GM18508 (cell line): ENCODE measurements at regions not wholly inside any gene's neighbourhood (a gene's known extent, or its start where the extent isn't known, plus 50 kb on each side); places are given as distances from the start of the nearest gene placed in this dataset.

Source experiments
- ATAC-seq: cut with Tn5 transposase; IDR thresholded peaks from one replicate; pipeline ENCODE4 v1.9.1; 2021; ENCODE audit warnings: moderate number of reproducible peaks; ENCODE audit not compliant: insufficient read depth, unreplicated experiment

DNA sequence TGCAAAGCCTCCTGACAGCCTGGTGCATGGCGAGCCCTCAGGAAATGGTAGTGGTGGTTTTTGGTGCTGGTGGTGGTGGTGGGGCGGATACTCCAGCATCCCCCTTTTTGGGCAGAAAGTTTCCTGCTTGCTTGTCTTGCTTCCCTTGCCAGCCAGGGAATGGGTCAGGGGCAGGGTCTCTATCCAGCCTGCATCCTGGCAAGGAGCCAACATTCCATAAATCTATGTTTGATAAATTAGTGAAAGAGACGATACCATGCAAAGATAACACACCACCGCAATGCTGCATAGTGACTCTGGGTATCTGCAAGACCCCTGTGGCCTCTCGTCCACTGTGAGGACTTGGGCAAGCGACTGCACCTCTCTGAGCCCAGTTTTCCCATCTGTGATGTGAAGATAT is 246.2 kb downstream of the LRFN2 start:
- no peak for ATAC-seq

DNA sequence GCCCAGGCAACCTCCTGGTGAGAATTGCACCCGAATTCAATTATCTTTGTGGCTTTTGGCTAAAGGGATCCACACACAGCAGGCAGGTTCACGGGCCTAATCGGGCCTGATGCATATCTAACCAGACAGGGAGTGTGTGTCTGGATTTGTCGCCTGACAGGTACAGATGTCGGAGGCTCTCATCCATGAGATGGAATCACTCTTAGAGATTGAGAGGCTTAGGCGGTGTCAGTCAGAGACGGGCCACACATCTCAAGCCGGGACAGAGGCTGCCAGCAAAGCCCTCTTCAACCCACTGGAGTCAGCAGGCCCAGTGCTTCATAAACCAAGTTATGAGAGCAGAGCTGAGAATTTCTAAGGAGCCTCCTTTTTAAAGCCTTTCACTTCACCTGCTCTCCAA is 247.0 kb downstream of the LRFN2 start:
- ATAC-seq, result no peak

DNA sequence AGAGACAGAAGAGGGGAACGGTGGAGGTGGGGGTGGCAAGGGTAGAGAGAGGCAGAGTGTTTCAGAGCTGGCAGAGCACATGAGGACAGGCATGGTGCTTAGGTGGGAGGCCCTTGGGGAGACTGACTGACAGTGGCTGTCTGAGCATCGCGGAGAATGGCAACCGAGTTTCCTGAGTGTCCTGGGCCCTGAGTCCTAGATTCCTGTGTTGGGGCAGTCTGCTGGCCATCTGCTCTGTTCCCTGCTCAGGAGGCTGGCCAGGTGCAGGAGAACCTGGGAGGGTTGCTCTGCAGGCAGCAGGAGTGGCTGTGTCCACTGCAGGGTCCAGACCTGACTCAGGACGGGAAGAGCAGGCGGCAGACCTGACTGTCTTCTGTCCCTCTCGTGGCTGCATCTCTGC is 248.9 kb downstream of the LRFN2 start:
- no peak for ATAC-seq

DNA sequence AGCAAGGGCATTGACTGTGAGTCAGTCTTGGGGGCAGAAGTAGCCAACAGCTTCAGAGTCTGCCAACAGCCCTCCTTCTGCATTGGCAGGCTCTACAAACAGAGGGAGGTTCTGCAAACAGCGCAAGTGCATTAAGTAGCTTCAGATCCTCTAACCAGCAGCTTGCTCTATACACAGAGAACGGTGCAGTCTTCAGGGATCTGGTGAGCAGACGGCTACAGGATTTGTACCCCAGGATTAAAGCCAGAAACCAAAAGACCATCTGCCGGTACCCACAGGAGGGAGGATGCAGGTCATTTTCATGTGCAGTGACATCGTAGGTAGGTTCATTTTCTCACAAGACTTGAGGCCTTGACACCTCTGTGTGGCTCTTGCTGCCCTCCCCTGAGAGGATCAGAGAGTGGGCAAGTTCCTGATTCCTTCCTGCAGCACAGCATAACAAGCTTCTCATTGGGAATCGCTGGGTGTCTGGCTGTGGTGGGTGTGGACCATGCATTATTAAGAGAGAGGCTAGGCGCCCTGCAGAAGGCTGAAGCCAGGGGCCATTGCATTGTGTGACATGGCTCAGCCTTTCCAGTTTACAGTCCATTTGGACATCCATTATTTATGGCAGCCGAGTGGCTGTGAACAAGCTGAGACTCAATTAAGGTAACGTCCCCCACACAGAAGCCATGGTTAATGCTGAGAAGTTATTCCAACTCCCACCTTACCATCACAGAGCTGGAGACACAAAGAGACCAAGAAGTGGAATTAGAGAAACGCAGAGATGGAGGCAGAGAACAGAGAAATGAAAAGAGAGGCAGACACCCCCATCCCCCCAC is 250.0 kb downstream of the LRFN2 start:
- ATAC-seq, result no peak

DNA sequence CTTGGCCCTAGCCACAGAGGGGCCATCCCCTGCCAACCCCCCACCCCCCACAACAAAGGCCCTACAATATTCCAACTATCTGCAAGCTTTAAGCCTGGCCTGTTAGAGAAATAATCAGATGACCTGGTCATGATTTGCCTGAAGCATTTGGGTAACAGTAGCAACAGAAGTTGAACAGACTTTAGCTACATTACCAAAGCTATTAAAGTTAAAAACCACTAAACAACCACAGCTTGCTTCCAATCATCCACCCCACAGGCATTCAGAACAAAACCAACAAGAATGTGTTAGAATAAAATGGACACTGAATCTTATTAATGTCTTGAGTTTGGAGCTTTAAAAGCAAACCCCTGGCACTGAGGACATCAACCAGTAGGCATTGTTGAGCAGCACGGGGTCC is 250.9 kb downstream of the LRFN2 start:
- ATAC-seq, result no peak

DNA sequence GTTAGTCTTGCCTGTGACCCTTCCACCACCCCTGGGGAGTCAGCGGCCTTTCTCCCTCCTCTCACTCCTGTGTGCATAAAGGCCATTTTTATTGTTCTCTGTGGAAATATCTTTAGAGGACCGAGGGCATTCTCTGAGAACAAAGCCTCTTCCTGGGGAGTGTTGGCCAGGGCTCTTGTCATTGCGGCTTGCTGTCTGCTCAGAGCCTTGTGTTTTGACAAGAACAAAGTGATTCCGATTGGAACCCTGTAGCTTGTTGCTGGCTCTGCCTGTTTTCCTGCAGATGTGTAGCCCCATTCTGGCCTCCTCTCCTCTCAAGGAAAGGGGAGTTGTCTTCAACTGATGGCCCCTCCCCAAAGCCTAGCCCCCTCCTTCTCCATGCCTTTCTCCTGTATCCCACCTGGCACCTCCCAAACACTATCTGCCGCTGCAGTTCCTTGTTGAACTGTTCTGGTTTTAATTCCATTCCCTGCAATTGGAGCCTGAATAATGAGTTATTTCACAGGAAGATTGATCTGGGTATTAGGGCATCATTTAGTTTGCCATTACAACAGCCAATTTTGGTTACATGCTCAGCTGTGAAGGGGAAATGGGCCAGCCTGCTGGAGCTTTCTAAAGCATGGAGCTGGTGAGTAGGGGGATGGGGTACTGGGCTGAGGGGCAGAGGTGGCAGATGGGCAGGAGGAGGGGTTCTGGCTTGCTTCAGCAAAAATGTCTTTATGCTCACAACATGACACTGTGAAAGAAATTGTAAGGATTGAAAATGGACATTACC is 252.5 kb downstream of the LRFN2 start:
- no peak for ATAC-seq

DNA sequence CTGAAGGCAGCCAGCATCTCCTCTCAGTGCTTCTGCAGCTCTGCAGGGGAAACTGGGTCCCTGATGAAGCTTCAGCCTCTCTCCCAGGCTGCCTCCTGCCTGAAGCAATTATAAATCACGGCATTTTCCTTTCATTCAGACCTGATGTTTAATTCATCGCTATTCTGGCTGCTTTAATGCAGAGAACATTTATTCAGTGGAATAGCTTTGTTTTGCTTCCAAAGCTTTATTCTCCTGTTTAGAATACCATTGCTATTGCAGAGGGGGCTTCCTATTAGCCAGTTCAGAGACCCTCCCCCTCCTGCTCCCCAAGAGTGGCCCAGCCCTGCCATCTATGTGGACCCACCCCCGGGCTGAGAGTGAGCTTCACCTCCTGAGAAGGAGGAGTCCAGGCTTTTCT is 255.6 kb downstream of the LRFN2 start:
- no peak for ATAC-seq

DNA sequence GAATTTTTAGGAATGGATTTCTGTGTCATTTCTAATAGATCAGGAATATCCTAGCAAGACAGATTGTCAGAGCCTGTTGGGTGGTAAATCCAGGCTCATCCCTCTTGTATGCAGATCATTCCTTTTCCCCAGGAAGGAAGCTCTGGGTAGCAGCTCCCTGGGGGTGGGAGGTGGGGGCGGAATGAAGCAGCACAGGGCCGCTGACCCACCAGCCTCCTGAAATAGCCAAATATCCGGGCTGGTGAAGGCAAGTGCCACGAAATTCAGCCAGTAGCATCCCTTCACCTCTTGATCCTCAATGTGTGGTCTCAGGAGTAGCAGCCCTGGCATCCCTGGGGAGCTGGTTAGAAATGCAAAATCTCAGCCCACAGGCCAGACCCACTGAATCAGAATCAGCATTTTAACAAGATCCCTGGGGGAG is 256.9 kb downstream of the LRFN2 start:
- no peak for ATAC-seq

DNA sequence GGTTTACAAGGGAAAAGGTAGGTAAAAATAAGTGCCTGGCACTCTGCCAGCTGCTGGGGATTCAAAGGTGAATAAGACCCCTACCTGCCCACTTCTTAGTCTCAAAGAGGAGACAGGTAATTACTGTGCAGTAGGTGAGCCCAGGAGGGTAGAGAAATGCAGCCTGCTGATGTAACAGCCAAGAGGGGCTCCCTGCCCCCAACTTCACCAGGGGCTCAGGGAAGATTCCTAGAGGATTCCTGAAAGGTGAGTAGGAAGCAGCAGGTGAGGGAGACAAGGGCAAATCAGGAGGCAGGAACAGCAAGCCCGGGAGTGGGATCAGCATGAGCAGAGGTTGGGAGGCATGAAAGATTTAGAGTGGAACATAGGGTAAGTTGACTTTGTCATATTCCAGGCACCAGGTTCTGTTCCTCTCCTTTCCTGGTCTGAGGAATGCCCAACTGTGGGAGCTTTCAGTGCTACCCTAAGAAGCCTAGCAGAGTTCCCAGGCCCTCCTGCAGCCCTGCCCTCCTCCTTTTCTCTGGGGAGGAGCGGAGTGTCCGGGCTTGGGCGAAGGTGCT is 258.1 kb downstream of the LRFN2 start:
- no peak for ATAC-seq

DNA sequence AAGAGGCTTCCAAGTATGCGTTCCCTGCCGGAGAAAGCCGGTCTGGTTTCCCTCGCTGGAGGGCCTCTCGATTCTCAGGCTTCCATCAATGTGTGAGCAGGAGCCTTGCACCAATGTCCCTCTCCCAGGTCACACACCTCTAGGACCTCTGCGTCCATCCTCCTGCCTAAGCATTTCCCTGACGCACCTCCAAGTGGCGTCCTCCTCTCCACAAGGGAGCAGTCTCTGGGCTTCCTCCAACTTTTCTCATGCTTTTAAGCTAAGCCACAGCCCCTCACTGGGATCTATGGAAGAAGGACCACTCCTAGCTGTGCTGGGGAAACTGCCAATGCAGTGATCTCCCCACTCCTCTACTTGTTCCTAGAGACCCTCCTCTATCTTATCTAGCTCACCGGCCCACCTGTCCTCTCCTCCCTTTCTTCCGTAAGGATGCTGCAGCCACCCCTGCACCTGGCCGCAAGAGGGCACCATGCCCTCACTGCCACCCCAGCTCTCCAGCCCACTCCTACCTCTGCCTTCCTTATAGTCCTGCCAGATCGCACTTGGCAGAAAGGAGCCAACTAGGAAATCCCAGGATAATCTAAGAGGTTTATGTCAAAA is 258.7 kb downstream of the LRFN2 start:
- ATAC-seq, result no peak

DNA sequence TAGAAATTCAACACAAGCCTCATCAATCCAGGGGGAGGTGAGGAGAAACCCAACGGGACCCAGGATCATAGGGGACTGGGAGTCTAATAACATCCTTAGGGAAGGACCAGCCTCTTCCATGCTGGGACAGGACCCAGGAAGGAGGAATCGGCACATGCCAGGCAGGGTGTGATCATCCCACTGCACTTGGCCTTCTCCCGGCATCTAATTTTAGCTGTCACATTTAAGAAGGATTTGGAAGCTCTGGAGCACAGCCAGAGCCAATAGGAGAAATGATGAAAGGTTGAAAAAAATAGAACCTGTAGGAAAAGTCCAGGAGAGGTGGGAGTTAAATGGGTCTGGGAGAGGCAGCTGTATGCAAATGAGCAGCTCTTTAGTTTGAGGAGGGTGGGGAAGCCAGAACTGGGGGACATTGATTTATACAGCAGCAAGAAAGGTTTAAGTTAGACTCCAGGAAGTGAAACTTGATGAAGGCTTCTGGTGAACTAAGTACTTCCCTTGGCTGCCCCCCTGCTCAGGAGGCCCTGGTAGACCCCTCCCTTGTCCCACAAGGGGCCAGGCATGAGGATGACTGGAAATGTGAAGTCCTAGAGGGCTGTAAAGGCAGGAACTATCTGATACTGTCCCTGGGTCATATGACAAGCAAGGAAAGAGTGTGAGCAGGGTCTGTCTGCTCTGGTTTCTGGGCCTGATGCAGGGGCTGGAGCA is 260.3 kb downstream of the LRFN2 start:
- no peak for ATAC-seq

DNA sequence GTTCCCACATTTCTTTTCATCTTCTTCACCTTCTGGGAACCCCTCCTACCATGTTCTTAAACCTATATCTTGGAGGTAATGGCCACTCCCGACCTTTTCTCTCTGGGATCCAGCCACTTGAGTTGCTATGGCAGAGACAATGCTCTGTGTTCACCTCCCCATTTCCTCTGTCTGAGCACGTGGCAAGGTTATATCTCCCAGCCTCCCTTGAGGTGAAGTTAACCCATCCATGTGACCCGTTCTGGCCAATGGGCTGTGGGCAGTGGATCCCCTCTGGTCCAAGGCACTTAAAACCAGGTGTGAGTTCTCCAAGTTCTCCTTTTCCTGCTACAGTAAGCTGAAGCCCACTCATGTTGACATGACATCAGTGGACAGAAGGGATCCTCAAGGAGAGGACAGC is 261.4 kb downstream of the LRFN2 start:
- no peak for ATAC-seq

DNA sequence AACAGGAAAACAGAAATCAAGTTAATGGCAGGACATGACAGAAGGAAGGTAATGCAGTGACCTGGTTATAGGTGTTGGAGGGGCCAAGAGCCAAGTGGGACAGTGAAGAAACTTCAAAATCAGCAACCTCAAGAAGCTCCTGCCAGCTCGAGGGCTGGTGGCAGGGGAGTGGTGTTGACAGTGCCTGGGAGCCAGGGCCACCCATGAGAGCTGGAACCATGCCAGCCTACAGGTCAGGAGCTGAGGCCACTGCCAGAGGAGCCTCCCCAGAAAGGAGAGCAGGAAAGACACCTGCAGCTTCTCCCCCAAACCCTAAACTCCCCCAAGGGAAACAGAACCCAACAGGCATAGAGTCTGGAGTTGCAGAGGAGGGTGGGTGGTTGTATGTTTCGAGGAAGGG is 262.1 kb downstream of the LRFN2 start:
- no peak for ATAC-seq

DNA sequence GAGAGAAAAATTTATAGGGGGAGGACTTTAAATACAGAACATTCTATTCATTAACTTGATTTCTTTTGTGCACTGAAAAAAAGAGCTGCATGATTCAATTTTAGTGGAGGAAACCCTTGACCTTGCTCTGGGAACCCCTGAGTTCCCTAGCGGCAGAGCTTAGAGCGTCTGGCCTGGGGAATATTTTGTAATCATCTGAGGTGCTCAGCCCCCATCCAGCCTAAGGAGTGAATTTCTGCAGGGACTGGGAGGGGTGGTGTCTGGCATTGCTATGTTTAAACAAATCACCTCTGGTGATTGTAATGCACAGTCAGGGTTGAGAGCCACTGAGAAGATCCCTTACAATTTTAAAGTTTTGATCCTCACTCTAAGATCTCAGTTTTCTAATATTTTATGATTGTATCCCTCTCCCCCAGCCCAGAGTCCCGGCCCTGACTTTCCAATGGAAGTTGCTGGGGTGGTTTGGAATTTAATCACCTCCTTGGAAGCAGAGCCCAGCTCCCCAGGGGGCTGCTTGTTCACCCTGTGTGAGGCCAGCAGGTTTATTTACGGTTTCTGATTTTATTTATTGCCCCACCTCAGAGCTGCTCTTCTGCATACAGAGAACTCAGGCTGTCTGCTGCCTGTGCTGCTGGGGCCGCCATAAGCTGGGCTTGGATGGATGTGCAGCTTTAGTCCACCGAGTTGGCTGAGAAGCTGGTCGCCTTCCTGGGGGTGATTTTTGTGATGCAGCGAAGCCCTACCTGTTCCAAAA is 263.1 kb downstream of the LRFN2 start:
- ATAC-seq, result no peak

DNA sequence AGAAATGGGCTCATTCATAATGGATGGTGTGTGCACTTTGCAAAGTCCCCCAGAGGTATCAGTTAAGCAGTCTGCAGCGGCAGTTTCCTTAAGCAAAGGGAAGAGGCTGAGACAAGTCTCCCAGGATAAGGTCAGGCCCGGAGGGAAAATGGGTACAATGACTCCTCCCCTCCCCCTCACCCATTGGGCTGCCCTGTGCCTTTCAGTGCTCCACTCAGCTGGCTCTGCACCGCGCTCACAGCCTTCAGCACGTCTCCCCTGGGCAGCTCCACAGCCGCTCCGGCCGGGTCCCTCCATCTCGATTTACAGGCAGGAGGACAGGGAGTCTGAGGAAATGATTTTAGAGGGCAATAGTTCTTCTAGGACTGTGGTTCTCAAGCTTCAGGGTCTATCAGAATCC is 264.8 kb downstream of the LRFN2 start:
- ATAC-seq, result no peak

DNA sequence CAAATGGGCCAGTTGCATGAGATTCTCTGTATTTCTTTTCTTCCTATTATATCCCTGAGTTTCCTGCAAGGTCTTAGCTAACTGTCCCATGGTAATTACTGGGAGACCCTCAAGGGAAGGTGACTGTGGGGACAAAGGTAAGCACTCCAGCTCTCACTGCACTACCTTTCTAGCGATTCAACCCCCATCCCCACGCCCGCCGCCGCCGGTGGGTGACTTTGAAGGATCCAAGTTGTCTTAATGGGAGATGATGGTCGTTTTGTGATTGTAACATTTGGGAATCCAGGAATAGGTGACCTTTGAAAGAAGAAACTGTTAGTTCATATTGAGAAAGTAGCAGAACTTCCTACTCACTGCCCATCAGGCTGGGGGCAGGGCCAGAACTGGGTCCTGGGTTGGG is 265.5 kb downstream of the LRFN2 start:
- ATAC-seq, result no peak

DNA sequence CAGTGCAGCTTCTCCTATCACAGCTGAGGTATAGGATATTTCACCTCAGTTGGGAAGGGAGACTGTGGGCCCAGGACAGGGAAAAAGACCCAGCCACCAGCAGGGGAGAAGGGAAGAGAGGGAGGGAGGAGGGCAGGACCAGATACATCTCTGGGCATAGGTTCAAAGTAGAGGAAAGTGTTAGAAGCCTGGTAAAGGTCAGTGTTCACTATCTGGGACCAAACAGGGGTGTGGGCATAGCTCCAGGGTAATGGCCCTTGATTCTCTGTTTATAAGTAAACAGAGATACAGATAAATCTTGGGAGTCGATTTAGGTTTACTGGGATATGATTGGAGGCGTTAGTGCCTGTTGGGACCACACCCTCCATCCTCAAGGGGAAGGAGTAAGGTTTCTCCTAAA is 266.2 kb downstream of the LRFN2 start:
- no peak for ATAC-seq

DNA sequence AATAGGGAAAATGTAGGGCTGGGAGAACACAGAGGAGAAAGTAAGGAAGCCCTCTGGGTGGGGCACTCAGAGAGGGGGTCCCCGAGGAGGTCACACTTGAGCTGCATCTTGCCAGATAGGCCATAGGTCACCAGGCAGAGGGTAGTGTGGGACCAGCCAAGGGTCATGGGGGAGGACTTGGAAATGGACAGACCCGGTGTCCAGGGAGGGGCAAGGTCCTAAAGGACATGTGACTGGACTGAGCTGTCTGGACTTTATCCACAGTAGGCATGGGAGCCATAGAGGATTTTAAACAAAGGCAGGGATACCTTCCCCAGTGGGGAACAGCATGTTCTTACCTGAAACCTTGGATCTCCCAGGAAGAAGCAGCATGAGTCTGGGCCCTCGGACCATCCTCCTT is 266.7 kb downstream of the LRFN2 start:
- ATAC-seq, result no peak

DNA sequence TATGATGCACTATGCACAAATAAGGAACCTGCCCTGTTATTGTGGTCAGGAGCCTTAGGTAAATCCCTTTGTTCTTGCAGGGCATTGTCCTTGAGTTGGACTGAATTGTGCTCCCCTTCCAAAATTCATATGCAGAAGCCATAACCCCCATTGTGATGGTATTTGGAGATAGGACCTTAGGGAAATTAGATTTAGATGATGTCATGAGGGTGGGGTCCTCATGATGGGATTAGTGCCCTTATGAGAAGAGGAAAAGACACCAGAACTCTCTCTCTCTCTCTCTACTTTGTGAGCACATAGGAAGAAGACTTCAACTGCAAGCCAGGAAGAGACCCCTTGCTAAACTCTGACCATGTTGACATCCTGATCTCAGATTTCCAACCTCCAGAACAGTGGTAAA is 268.0 kb downstream of the LRFN2 start:
- no peak for ATAC-seq

DNA sequence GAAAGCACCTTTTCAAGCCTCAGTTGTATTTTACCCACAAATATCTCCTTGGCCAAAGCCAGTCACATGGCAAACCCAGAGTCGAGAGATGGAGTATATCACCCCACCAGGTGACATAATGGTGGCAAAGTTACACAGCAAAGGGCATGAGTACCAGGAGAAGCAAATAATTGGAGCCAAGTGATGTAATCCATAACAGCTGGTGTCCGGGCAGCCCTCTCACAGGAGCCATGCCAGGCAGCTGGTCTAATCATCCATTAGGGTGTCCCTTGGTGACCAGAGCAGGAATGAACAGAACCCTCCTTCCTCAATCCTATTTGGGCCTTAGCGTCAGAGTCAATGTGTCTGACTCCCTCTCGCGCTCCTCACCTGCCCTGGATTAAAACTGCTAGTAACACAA is 272.1 kb downstream of the LRFN2 start:
- no peak for ATAC-seq
